Effector CD4-positive, alpha-beta T cell (primary cell): ENCODE measurements at regions not wholly inside any gene's neighbourhood (a gene's known extent, or its start where the extent isn't known, plus 50 kb on each side); places are given as distances from the start of the nearest gene placed in this dataset.
"Not testable (repeated sequence)": the region's sequence is repeated elsewhere in the genome, so short reads cannot be mapped to it uniquely, and the experiment has no call there.

Experiments
- DNase-seq: peaks from one replicate; pipeline ENCODE4 v3.0.0-alpha.2; 2020

DNA sequence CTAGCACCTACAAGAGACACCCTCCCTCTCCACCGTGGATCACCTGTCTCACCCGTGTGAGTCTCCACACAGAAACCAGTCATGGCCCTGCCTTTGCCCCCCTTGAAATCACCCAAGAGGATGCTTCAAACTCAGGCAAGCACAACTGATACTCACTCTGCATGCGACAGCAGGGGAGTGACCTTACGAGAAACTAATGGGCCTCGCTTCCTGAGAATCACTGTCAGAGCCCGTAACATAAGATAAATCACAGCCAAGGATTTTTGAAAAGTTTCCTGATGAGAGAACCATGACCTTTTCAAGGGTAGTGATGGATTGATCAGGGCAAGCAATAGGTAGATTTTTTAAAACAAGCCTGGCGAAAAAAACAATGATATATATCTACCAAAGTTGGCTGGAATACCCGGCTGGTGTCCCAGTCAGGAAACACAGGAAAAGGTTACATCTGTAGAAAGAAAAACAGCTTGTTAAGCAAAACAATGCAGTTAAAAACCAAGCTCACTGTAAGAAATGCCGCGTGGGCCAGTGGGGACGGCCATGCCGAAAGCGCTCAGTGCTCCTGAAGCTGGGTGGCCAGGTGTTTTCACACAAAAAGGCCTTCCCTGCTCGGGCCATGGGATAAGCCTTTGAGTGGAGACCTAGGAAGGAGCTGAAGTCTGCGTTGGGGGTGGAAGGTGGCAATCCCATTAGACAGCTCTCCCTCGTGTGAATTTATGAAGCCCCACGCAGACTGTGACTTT lies 388.6 kb upstream of the FRG1 start:
- DNase-seq: not testable (repeated sequence)

DNA sequence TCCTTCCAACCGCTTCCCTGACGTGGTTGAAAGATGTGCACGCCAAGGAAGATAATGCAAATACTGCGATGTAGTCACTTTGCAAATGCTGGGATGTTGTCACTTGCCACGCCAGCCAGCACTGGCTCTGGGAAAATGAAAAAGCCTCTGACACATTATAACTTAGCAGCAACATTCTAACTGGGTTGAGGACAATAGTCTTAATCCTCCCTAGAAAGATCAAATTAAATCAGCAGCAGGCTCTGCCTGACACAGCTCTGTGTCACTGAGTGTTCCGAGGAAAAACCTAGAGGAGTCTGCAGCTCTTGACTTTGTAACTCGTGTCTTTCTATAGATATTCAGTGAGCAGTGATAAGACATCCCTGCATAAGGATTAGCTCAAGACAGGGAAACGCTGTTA lies 380.1 kb upstream of the FRG1 start:
- not testable (repeated sequence) for DNase-seq

DNA sequence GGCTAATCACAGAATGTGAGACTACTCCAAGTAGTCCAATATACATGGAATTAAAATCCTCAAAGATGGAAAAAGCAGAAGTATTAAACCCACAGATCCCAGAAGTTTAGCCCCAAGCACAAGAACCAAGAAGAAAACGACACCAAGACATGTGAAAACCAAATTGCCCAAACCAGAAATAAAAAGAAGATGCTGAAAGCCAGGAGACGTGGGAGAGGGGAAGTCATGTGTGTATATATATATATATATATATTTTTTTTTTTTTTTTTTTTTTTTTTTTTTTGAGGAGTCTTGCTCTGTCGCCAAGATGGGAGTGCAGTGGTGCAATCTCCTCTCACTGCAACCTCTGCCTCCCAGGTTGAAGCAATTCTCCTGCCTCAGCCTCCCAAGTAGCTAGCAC lies 376.9 kb upstream of the FRG1 start:
- DNase-seq: not testable (repeated sequence)

DNA sequence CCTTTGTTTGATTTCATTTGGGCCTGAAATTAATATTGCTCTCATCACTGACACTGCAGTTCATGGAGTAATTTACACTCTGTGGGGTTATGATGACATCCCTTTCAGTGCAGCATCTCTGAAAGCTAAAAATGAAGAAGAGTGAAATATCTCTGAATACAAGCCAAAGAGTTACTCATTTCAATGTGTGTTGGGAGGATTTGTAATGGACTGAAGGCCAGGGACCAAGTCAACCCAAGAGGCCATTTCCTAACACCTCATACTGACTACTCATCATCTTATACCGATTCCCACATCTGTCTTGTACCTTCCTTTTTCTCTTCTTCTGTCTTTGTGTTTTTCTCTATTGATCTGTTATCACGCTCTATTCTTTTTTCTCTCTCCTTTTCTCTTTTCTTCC lies 374.4 kb upstream of the FRG1 start:
- DNase-seq: not testable (repeated sequence)

DNA sequence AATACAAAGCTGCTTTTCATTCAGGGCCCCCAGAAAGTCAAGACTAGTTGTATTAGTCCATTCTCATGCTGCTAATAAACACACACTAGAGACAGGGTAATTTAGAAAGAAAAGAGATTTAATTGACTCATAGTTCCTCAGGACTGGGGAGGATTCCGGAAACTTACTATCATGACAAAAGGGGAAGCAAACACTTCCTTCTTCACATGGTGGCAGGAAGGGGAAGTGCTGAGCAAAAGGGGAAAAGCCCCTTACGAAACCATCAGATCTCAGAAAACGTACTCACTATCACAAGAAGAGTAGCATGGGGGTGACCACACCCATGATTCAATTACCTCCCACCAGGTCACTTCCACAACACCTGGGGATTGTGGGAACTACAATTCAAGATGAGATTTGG lies 373.8 kb upstream of the FRG1 start:
- DNase-seq: not testable (repeated sequence)

DNA sequence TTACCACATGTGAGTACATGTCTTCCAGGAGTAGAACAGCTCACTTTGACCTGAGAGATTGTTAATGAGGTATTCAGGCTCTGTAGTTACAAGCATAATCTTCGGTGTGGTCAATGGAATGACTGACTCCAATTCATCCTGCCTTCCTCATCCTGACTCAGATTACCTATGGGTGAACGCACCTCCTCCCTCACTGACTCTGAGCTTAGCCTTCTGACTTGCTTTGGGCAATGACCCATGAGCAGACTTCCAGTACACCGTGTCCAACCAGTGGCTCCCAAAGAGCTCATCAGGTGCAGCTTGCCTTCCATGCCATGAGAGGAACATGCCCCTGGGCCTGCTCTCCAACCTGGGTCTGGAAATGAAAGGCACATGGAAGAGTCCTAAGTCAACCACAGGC lies 361.0 kb upstream of the FRG1 start:
- DNase-seq: not testable (repeated sequence)

DNA sequence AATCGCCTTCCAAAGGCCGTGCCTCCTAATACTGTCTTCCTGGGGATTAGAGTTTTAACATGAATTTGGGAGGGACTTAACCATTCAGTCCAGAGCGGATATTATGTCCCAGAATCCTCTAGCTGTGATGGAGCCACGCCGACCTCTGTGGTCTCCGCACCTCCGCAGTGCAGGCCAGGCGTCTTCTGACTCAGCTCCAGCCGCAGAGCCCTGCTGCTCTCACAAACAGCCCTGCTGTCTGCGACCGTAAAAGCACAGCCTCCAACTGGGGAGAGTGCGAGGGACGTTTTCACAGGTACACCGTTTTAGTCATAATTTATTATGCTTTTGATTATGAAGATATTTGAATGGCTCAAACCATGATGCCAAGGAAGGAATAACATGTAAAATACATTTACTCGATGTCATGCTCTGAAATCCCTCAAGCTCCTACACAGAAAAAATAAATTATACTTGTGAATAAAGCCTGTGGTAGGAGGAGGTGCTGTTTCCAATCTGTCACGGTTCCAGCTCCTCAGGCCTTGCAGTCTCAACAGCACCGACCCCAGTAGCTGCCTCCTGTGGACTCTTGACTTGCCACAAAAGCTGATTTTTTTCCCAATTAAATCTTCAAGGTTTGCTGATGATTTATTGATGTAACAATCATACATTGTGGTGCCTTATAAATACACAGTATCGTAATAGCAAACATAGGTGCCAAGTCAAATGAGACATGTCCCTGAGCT lies 353.6 kb upstream of the FRG1 start:
- not testable (repeated sequence) for DNase-seq

DNA sequence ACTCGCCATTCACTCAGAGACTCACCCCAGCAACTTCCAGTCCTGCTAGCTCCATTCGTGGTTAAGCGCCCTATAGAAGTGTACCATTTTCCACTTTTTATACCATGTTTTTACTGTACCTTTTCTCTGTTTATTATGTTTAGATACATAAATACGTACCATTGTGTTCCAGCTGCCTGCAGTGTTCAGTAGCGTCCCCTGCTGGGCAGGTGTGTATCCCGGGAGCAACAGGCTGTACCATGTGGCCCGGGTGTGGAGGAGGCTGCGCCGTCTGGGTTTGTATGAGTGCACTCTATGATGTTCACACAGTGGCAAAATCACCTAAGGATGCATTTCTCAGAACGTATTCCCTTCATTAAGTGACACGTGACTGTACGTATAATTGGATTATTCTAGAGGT lies 351.5 kb upstream of the FRG1 start:
- DNase-seq: not testable (repeated sequence)

DNA sequence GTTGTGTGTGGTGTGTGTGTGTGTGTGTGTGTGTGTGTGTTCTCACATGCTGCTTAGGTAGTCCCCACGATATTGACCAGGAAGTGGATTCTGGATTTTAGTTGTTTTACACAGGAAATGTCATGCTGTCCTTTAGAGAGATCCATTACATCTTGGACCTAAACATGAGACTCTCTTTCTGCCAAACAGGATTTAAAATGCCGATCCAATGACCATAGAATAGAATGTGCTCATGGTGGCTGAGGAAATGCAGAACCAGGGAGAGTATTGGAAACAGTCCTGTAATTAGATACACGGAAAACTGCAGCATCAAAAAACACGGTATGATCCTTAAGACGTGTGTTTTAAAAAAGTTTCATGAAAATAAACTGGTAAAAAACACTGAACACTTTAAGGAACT lies 347.8 kb upstream of the FRG1 start:
- no peak for DNase-seq

DNA sequence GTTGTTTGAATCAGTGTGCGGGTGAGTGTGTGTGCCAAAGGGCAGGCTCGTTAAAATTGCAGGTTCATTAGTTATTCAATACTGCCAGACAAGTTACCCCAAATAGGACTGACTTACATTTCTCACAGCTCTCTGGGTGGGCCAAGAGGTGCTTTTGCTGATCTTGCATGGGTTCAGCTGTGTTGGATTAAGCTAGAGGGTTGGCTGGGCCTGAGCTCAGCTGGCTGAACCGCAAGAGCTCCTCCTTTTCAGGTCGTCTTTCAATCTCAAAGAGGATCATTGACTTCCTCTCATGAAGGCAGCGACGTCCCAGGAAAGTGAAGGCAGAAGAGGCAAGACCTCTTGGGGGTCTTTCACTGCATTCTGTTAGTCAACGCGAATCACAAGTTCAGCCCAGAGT lies 343.3 kb upstream of the FRG1 start:
- no peak for DNase-seq

DNA sequence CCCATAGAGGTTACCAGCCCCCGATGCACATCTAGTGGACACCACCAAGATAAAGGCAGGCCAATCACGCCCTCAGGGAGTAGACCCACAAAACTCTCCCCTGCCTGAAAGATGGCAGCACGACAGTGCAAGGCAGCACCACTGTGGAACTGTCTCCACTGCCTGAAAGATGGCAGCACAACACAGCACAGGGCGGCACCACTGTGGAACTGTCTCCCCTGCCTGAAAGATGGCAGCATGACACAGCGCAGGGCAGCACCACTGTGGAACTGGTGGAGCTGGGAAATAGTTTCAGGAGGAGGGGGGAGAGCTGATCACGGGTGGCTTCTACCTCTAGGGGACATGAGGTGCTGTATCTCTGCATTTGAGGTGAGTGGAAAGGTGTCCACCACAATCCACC lies 340.4 kb upstream of the FRG1 start:
- no peak for DNase-seq

DNA sequence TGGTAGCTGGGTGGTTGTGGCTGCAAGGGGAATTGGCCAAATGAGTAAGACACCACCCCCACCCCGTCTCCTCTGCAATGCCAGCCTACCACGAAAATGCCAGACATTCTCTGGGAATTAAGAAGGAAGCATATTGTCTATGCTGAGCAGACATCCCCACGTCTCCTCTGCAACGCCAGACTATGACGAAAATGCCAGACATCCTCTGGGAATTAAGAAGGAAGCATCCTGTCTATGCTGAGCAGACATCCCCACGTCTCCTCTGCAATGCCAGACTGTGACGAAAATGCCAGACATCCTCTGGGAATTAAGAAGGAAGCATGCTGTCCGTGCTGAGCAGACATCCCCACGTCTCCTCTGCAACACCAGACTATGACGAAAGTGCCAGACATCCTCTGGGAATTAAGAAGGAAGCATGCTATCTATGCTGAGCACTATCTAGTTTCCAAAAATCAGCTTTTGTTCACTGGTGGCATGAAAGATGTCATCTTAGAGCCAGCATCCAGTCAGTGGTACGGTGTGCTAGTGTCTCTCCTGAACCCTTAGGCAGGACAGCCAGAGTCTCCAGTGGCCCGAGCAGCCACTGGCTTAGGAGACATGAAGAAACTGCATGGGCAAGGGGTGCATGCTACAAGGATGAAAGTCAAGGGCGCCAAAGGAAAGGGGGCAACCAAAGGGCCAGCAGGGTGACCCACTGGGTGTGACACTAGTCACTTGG lies 339.8 kb upstream of the FRG1 start:
- no peak for DNase-seq

DNA sequence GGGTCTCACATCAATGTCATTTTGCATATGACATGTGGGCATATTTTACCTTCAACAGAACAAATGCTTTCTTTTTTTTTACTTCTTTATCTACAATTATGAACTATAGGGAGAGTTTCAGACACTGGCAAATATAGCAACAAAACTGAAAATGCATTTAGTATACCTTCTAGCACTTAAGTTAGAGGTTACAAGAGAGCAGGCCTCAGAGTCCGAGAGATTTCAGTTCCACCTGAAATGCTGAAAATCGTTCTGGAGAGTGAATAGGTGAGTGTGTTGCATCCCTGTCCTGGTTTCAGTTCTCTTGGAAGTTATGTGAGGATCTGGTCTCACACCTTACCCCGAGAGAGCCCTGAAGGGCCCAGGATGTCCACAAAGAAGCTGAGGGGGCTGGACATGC lies 337.8 kb upstream of the FRG1 start:
- not testable (repeated sequence) for DNase-seq

DNA sequence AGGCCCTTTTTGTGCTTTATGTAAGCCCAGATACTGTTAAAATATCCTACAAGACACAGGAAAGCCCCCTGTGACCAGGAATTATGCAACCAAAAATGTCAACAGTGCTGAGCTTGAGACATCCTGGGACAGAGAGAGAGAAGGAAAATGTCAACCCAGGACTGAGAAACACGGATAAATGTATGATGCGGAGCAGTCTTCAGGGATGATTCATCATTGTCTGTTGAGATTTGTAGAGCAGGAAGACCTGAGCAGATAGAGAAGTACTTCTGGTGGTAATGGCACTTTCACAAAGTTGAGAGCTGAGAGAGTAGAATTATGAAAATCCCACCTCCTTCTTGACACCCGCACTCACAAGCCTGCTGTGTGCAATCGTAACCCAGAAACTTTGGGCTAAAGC lies 330.1 kb upstream of the FRG1 start:
- DNase-seq: not testable (repeated sequence)

DNA sequence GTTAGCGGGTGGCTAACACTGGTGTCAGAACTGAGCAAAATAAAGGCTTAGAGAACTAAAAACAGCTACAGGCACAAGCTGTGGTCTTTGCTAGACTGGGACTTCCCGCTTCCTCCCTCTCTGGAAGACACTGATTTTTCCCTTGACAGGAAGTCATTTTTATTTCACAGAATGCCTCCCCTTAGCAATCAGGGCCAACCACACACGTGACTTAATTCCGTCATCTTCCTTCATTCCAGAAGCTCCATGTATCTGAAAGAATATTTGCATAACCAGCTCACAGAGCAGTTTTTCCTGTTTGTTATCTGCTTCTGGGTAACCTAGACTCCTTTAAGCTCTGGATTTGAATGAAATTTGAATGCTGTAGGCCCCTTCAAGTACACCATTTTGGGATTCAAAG lies 327.5 kb upstream of the FRG1 start:
- no peak for DNase-seq

DNA sequence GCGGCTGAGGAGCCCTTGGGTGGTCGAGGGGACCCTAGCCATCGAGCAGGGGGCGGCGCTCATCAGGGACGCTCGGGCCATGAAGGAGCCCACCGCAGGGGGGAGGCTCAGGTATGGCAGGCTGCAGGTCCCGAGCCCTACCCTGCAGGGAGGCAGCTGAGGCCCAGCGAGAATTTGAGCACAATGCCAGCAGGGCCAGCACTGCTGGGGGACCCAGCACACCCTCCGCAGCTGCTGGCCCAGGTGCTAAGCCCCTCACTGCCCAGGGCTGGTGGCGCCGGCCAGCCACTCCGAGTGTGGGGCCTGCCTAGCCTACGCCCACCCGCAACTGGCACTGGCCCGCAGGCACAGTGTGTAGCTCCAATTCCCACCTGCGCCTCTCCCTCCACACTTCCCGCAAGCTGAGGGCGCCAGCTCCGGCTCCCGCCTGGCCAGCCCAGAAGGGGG lies 325.4 kb upstream of the FRG1 start:
- DNase-seq: no peak

DNA sequence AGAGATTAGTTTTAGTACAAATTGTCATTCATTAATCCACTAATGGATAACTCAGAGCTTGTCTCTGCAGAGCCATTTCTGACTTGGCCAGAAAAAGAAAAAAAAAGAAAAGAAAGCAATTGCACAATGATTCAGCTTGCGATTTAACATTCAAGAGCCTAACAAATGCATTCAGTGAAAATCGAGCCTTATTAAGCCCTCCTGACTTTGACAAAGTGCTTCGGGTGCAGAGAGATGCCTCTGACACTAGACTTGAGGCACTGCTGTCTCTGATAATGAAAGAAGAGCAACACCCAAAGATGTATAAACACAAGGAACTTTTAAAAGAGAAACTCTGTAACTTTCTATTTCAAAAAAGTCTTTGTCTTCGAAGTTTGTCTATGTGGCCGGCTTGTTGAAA lies 322.9 kb upstream of the FRG1 start:
- not testable (repeated sequence) for DNase-seq

DNA sequence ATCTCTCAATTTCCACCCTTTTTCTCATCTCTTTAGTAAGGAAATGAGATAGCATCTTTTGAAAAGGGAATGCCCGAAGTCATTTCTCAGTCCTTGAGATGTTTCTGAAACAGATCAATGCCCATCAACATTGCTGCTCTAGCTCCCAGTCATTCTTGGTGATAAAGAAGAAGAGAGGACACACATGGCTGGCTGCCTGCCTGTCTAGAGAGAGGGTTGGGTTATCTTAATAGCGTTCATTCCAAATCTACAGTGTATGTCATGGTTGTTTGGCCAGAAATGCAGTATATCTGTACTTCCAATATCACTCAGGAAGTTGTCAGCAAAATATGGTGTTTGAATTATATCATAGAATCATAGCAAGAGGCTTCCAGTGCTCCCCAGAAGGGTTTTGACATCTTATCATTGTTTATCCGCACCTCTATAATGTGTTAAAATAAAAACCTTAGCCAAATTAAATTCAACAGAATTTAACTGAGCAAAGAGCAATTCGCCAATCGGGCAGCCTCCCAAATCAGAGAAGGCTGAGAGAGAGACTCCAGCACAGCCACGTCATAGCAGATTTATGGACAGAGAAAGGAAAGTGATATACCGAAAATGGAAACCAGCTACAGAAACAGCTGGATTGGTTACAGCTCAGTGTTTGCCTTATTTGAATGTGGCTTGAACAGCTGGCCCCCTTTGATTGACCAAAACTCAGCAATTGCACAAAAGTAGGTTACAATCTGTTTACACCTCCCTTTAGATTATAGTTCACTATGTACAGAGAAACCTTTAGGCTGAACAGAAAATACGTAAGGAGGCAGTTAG lies 321.0 kb upstream of the FRG1 start:
- DNase-seq: not testable (repeated sequence)

DNA sequence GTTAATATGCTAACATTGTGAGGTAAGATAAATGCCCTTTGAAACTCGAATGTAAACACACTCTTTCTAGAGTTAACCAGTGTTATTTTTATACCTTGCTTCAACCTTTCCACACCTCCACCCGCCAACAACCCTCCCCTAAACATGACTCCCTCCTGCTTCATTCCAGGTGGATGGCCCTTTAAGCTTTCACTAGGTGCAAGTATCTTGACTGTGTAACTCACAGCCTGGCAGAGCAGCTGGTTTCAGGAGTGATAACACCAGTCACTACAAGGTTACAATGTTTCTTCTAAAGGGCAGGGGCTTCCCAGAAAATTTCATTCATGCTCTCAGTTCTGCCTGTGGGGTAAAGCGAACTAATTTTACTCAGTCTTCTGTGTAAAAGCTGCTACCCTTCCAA lies 318.1 kb upstream of the FRG1 start:
- DNase-seq: not testable (repeated sequence)

DNA sequence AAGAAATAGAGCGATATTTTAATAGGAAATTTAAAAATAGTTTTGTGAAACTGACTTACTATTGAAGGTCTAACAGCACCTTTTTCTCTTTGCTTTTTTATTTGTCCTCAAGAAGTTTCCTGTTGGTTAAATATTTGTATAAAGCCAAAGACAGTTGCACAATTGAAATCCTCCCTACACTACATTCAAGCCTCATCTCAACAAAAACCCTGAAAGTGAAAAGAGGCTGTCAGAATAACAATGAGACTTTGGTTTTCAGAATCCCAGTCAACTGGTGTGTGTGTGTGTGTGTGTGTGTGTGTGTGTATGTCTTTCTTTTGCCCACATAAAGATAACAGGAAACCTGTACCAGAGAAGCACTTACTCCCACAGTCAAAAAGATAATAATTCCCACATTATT lies 313.6 kb upstream of the FRG1 start:
- not testable (repeated sequence) for DNase-seq

DNA sequence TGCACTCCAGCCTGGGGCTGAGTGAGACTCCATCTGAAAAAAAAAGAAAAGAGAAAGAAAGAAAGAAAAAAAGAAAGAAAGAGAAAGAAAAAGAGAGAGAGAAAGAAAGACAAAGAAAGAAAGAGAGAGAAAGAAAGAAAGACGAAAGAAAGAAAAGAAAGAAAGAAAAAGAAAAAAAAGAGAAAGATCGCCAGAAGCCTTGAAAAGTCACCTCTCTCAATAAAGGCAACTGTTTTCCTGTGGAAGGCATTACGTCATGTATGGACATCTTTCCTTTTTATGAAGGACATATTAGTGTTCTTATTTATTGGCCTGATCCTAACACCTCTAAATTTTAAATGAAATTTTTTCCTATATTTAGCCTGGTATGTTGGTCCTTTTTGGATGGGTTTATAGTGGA lies 310.9 kb upstream of the FRG1 start:
- DNase-seq: not testable (repeated sequence)

DNA sequence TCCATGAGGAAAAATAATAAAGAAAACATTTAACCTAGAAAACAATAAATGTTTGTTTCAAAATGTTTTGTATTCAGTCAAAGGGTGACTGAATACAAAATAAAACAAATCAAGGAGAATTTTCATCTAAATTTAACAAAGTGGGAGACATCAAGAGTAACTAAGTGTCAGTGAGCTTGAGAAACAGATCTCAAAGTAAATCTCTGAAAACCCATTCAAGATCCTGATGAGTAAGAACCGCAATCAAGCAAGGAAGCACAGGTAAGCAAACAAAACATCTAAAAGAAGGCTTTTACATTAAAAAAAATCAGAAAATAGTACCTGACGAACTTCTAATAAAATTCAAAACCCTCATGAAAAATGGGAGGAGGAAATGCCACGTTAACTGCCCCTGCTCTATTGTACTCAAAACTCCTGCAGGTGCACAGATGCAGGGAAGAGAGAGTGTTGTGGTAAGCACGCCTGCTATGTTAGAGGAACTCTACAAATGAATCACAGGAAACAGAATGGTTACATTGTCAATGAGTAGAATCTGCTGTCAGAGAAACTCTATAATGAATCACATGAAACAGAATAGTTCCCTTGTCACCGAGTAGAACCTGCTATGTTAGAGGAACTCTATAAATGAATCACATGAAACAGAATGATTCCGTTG lies 309.6 kb upstream of the FRG1 start:
- DNase-seq: not testable (repeated sequence)
